ENCODE measurements at regions not wholly inside any gene's neighbourhood (a gene's known extent, or its start where the extent isn't known, plus 50 kb on each side); places are given as distances from the start of the nearest gene placed in this dataset.

- Histone ChIP-seq H3K79me2 (ENCODE audit: insufficient read depth, low read length) (no peaks in the 10 kb centered on the region), H2AFZ (ENCODE audit: low read depth, low read length, poor library complexity, severe bottlenecking) (no peak overlapping the region), H3K4me3 (replicated peaks in 1 of 2; ENCODE audit: low read depth in 1 of 2, low read length in 2 of 2) (no peak overlapping the region), H3K36me3 (ENCODE audit: control insufficient read depth in 1 of 2, insufficient read depth in 2 of 2, low read length in 2 of 2) (no peaks in the 10 kb centered on the region), H3K27me3 (ENCODE audit: insufficient read depth, low read length) (no peaks in the 10 kb centered on the region), H3K4me1 (ENCODE audit: control insufficient read depth in 1 of 2, insufficient read depth in 2 of 2, low read length in 2 of 2) (no peaks in the 10 kb centered on the region), H3K9me3 (ENCODE audit: control insufficient read depth in 1 of 2, insufficient read depth in 1 of 2, low read depth in 1 of 2, low read length in 2 of 2) (peaks cover 15 to 28% of the 10 kb centered on the region in 2 experiments; a peak in 2 of 4 replicates), H3K9ac (ENCODE audit: low read length) (no peak overlapping the region), H3K9me2 (ENCODE audit: insufficient read depth) (no peaks in the 10 kb centered on the region), H3K27ac (ENCODE audit: low read depth, low read length) (no peak overlapping the region), H3K4me2 (ENCODE audit: low read length) (no peak overlapping the region), H4K20me1 (ENCODE audit: insufficient read depth) (no peaks in the 10 kb centered on the region)
- POLR2A ChIA-PET = no interaction called here
- RAD21 ChIA-PET (ENCODE audit: low non-redundant PET in 1 of 2, low total read pairs in 2 of 2, uncharacterized antibody in 2 of 2, unreplicated experiment in 2 of 2) = no interaction called here
- BruUV-seq (replicated peaks) = no TSS peak
- DNase-seq (ENCODE audit: low read depth, low spot score) = no peak
- intact Hi-C loops (cut with micrococcal nuclease) = no loop called here
- CTCF ChIA-PET = no interaction called here
- no peak for ATAC-seq
- TF ChIP-seq JUND (IDR thresholded peaks at IDR 0.05) (no peak), CTCF (IDR thresholded peaks at IDR 0.05 in 2 of 3, conservative IDR thresholded peaks at IDR 0.05 in 1 of 3; ENCODE audit: borderline replicate concordance in 1 of 3, insufficient read depth in 1 of 3, low read depth in 2 of 3, low read length in 2 of 3) (no peak), SP1 (IDR thresholded peaks at IDR 0.05; ENCODE audit: low read depth) (no peak), REST (IDR thresholded peaks at IDR 0.05; ENCODE audit: low read depth) (no peak), ZNF274 (IDR thresholded peaks at IDR 0.05; ENCODE audit: low read depth, low read length) (no peak), SRF (IDR thresholded peaks at IDR 0.05; ENCODE audit: low read depth) (no peak), SIN3A (IDR thresholded peaks at IDR 0.05; ENCODE audit: low read depth) (no peak), ZFX (IDR thresholded peaks at IDR 0.05) (no peak), EZH2 (IDR thresholded peaks at IDR 0.05) (no peak), RAD21 (IDR thresholded peaks at IDR 0.05; ENCODE audit: low read depth) (no peak), YY1 (IDR thresholded peaks at IDR 0.05; ENCODE audit: extremely low read depth, insufficient replicate concordance, low read depth, low read length) (no peak), CBX3 (IDR thresholded peaks at IDR 0.05; ENCODE audit: low read depth) (no peak), EZH2phosphoT487 (IDR thresholded peaks at IDR 0.05; ENCODE audit: borderline replicate concordance) (no peak)
Measured at GRCh38 chr16:79386299-79386698, 214.2 kb downstream of the MAF start.
